ENCODE measurements at regions not wholly inside any gene's neighbourhood (a gene's known extent, or its start where the extent isn't known, plus 50 kb on each side); places are given as distances from the start of the nearest gene placed in this dataset.
"Not testable (repeated sequence)": the region's sequence is repeated elsewhere in the genome, so short reads cannot be mapped to it uniquely, and the experiment has no call there.

DNA sequence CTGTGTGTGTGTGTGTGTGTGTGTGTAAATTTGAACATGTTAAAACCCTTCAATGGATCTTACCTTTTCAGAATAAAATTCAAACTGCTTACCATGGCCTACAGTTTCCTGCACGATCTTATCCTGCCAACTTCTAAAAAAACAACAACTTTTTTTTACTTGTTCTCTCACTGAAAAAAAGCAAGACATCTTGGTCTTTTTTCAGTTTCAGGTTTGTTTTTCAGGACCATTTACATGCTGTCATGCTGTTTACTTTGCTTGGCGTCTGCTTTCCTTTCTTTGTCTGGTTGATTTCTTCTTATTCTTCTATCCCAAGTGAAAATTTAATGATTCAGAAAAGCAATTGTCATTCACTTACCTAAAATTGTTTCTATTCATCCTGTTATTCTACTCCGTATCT, 286.3 kb upstream of the TMEFF2 start:
- DNase-seq (ENCODE audit: low read depth in 2 of 2), result no peak

DNA sequence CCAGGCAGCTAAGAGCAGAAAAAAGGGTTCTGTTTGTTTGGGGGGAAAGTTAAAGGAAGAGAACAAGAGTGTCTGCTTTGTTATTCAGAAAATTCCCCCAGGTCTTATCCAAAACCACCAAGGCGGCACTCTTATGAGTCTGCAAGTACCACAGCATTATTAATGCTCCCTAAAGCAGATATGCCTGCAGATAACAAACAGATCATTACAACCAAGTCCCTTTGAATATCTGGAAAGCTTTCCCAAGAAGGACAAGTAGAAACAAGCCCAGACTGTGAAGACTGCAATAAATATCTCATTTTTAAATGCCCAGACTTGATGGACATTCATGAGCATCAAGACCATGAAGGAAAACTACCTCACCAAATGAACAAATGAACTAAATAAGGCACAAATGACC, 278.6 kb upstream of the TMEFF2 start:
- DNase-seq (ENCODE audit: low read depth in 2 of 2), result no peak

DNA sequence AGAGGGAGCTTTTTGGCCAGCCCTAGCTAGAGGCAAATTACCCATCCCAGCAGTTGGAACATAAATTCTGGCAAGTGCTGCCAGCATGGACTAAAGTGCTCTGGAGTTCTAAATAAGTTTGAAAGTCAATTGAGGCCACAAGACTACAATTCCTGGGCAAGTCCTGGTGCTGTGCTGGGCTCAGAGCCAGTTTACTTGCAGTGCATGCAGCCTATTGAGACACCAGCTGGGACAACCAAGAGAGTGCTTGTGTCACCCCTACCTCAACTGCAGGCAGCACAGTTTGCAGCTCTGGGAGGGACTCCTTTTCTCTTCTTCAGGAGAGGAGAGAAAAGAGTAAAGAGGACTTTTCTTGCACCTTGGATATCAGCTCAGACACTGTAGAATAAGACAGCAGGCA, 277.2 kb upstream of the TMEFF2 start:
- DNase-seq (ENCODE audit: low read depth in 2 of 2), result no peak

DNA sequence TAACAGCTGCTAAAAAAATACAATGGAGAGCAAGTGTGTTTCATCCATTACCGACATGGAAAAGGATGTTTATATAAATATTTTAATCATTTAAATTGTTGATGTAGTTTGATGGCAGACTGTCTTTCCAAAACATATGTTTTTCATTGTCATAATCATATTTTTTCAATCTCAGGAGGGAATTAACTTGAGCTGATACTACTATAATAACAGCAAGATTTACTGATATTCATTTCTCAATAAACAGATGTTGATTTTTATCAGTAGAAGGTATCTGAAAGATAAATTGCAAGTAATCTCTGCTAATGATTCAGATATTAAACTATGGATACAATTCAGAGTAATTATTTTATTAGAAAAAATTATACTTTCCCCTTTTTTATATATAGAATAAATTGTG, 274.9 kb upstream of the TMEFF2 start:
- DNase-seq (ENCODE audit: low read depth in 2 of 2), result no peak

DNA sequence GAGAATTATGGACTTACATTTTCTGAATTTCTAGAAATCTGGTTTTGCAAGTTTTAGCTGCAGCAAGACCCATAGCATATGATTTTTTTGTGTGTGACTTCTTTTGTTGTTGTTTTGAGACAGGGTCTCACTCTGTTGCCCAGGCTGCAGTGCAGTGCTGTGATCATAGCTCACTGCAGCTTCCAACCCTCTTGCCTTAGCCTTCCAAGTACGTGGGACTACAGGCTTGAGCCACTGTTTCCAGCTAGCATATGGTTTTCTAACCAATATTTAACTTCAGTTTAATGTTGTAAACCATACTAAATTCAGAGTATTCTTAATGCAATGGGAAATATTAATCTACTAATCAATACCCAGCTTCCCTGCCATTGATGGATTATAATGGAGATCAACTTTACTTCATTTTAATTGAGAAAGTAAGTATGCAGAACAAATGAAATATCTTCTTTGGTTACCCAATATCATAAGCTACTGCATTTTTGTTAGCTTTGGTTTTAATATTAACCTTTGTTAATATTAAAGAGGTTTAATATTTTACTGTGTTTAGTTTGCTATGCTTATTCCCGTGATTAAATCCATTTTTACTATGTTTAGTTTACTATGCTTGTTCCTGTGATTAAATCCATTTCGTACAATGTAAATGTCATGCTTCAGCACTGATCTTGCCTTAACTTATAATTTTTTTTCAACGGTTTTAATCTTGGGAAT, 273.4 kb upstream of the TMEFF2 start:
- DNase-seq (ENCODE audit: low read depth in 2 of 2), result no peak

DNA sequence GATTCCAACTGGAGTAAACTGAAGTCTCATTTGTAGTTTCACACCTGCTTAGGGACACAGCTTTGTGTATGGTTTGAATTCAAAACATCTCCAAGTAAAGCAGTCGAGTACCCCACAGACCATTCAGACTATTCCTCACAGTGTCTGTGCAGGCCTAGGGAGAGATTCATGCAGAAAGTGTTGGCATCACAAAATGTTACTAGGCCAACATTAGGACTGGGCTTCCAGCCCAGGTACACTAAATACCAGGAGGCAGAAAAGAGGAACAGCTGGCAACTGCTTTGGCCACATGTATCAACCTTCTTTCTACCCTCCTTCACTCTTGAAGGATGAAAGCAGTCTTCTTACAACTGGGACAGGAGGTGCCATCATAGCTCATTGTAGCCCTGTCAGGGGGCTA, 270.4 kb upstream of the TMEFF2 start:
- no peak for DNase-seq (ENCODE audit: low read depth in 2 of 2)

DNA sequence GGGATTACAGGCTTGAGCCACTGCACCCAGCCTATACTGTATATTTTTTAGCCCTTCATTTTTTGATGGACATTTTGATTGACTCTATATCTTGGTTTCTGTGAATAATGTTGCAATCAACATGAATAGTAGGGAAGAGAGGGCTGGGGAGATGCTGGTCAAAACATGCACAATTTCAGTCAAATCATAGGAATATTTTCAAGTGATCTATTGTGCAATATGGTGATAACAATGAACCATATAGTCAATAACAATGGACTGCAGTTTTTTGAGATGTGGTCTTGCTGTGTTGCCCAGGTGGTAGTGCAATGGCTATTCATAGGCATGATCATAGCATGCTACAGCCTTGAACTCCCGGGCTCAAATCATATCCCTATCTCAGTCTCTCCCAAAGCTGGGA, 264.7 kb upstream of the TMEFF2 start:
- no peak for DNase-seq (ENCODE audit: low read depth in 2 of 2)

DNA sequence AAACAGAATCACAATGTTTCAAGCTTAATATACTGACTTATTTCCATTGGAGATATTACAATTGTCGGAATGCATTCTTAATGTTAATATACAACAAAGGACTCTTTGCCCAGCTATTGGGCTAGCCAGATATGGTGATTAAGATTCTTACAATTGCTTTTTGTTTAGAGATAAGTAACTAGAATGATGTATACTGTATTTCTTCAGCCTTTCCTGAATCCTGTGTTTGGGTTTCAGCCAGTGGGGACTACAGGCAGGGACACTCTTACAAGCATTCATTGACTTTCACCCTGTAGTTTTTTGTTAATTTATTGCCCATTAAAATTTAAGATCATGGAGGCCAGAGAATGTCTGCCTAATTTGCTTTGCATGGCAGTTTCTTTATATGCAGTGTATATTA, 254.1 kb upstream of the TMEFF2 start:
- no peak for DNase-seq (ENCODE audit: low read depth in 2 of 2)

DNA sequence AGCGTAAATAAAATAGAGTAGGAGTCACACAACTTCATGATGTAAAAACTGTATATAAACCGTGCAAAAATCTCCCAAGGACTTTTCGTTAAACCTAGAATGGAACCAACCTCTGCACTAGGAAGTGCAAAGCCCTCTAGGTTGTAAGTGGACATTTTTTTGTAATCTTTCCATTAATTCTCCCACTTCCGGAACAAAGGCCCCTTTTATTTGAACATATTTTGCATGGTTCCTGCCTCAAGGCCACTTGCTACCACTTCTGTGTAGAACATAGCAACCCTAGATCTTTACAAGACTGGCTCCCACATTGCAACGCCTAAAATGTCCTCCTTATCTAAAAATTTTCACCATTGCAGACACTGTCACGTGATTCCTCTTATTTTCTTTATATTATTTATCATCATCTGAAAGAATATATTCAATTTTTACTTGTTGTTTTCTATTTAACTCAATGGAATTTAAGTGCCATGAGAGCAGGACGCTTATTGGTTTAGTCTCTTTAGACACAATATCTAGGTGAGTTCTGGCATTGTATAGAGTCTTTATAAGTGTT, 249.6 kb upstream of the TMEFF2 start:
- DNase-seq (ENCODE audit: low read depth in 2 of 2), result no peak

DNA sequence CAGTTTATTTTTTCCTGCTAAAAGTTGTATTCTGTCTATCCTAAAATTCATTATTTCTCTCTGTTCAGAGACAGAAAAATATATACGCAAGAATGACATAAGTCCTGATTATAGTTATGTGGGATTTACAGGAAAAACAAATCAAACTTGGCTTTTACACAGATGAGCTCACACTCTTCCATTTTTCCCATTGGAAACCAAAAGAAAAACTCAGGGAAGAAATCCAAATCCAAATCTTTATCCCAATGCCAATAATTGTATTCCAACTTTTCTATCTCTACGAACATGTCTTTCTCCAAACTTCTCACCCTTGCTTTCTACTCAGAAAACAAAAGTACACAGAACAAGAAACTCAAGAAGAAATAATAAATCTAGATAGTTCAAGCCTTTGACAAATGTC, 249.1 kb upstream of the TMEFF2 start:
- no peak for DNase-seq (ENCODE audit: low read depth in 2 of 2)

DNA sequence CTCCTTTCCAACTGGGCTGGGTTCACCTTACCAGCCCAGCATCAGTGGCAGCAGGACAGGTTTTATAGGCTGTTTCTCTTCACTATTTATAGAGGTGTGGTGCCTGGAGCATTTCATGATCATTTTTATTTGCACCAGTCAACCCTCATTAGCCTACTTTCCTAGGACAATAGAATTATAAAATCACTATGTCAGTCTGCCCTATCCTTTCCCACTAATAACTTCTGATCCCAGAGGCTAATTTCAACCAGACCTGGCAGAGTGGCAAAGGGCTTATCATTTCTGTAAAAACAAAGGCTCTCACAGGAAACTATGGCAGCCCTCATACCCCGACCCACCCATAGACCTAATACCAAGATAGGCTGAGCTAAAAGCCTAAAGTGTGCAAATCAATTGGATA, 243.5 kb upstream of the TMEFF2 start:
- no peak for DNase-seq (ENCODE audit: low read depth in 2 of 2)

DNA sequence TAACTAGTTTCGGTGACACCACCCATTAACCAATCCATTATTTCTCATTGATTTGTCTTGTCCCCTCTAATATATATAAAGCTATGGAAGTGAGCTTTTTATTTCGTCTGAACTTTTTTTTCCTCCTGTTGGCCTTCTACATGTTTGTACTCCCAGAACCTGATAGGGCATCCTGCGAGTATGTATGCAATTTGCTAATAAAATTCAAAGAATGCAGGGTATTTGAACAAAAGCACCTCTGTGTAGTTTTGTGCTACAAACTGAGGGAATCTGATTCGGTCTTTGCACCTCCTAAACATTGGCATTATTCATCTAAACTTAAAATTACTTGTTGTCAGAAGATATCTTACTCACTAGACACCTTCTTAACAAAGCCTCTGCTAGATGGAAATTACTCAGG, 242.9 kb upstream of the TMEFF2 start:
- no peak for DNase-seq (ENCODE audit: low read depth in 2 of 2)

DNA sequence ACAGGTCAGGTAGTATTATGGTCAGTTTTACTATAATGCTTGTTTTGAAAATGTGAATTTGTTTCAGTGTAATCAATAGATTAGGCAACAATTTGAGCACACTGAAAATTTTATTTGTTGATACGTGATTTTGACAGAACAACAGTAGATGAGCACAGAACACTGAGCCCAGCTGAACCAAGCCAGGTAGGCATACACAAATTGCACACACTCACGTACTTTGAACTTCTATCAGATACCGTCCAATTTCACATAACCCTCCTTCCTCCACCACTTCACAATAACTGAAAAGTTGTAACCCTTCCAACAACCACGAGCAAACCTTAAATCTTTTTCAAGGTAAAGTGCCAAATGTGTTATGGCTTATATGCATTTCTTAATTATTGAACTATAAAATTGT, 229.5 kb upstream of the TMEFF2 start:
- no peak for DNase-seq (ENCODE audit: low read depth in 2 of 2)

DNA sequence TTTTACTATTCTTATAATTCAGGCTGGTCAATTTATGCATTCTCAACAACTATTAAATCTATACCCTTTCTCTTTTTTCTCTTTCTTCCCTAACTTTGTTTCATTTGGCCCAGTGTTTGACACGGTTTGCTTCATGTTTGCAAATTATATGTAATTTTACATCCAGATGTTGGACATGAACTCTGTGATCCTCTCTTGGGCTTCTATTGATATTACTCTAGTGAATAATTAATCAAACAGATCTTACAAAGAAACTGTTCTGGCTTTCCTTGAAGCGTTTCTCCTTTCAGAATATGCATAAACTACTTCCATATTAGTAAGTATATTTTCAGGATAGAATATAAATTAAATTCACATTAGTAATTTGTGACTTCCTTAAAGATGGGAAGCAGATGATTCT, 225.1 kb upstream of the TMEFF2 start:
- no peak for DNase-seq (ENCODE audit: low read depth in 2 of 2)

DNA sequence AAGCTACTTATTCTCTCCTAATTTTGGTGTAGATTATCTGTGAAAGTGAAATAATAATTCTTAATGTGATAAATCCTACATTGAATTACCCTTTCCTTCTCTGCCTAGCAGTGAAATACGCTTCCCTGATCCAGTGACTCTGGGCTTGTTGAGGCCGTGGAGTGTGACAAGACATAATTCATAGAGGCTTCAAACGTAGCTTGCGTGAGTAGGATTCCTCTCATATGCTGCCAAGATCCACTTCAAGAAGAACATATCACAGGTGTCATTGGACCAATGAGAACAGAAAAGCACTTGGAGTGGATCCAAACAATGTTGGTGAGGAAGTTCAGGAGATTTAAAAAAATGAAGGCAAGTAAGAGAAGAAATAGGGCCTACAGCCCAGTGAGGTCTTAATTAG, 221.3 kb upstream of the TMEFF2 start:
- no peak for DNase-seq (ENCODE audit: low read depth in 2 of 2)

DNA sequence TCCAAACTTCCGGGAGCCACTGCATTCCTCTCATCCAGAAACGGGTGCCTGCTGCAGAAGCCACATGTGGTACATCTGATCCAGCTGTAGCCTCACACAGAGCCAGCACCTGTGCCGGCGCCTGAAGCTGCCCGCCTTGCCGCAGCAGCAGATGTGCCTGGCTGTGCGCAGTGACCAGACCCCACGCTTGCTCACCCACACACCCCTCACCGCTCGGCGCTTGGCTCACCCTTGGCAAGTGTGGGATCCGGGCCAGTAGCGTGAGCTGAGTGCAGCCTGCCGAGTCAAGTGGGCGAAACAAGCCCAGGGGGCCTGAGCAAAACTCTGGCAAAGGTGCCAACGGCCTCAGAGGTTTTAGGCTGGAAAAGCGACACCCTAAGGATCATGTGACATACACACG, 220.1 kb upstream of the TMEFF2 start:
- no peak for DNase-seq (ENCODE audit: low read depth in 2 of 2)

DNA sequence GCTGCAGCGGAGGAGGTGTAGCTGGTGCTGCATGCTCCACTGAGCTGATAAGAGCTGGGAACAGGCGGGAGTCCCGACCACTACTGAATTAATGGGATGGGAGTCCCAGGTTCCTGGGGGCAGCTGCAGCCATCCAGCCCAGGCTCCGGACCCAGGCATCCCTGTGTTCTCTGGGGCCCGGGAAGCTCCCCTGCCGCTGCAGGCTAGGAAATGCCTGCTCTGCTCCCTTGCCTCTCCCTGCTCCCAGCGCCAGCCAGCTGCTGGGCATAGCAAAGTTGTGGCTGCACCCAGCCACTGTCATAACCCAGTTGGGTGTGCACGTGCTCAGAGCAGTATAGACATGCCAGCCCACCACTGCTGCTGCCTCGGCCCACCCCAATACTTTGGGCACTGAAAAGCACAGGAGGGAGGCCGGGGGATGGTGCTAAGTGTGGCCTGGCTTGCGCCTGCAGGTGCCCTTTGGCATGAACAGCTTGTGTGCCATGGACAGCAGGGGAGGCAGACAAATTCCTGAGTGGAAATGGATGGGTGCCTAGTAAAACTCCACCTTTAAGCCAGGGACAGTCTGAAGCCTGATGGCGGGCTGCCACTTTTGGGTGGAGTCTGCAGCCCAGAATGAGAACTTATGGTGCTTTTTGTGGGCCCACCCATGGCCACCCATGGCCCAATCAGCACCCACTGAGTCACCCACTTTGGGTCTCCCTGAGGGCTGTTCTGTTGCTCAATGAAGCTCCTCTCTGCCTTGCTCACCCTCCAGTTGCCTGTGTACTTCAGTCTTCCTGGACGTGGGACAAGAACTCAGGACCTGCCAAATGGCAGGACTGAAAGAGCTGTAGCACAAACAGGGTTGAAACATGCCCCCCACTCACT, 219.3 kb upstream of the TMEFF2 start:
- DNase-seq (ENCODE audit: low read depth in 2 of 2), result no peak

DNA sequence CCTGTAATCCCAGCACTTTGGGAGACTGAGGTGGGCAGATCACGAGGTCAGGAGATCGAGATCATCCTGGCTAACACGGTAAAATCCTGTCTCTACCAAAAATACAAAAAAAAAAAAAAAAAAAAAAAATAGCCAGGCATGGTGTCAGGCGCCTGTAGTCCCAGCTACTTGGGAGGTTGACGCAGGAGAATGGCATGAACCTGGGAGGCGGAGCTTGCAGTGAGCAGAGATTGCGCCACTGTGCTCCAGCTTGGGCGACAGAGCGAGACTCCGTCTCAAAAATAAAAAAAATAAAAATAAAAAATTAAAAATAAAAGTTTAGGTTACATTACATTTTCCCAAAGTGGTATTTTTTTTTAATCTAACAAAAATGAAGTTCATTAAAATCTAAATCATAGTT, 218.1 kb upstream of the TMEFF2 start:
- not testable (repeated sequence) for DNase-seq (ENCODE audit: low read depth in 2 of 2)

DNA sequence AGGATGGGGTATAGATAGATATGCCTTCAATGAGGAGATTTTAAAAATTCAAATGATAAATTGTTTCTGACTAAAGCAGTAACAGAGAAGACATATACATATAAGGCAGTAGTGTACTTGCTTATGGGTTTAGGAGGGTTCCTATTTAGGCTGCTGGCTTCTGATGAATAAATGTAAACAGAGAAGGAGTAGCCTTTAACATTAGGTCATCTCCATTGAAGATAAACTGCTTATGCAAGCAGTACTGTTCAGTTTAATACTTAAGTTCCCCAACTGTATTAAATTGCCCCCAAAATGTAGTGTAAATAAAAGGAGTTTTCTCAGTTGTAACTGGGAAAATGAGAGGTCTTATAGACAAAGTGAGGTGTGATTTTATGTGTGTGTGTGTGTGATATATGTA, 217.7 kb upstream of the TMEFF2 start:
- DNase-seq (ENCODE audit: low read depth in 2 of 2), result no peak

DNA sequence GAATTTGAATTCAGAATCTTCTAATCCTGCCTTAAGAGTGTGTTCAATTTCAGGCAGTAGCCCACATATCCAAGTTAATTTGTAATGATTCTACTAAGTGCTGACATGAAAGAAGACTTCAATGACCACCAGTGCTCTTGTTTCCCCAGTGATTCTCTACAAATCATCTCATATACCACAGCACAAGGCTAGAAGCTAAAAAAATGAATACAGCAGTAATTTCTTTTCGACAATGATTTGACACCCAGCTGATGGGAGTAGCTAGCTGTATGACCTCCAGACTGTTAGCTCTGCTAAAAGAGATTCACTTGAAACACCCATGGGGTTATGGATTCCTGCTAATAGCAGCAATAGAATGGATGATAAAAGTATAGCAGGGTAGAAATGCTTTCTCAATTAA, 217.0 kb upstream of the TMEFF2 start:
- no peak for DNase-seq (ENCODE audit: low read depth in 2 of 2)

DNA sequence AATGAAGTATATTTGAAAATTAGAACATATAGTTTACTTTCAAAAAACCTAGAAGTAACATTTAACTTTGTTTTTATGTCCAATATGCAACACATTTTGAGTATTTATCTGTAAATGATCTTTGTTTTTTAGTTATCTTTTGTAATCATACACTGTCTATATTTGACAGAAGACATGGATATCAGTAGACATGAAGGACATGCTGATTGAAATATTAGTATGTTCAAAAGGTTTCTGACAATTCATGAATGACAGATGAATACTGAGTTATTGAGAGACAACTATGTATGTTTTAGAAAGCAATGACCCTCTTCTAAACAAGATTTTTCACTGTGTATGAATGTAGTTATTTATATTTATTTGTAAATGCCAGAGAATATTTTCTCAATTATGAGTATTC, 215.6 kb upstream of the TMEFF2 start:
- no peak for DNase-seq (ENCODE audit: low read depth in 2 of 2)

DNA sequence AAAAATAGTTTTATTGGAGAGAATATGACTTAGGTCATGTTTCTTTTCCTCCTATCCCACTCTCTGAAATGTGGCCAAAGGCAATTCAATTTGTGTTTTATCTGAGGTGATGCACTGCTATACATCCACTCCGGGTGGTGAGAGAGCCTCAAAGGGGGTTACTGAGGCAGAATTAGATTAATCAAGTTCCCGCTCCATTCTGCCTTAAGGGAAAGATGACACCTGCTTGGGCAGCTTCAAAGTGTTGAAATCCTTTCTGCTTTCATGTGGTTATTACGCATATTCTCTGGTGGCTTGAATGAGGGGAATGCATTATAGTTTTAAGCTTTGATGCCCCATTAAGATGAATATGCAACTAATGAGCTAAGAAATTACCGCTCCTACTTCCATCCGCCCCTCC, 213.0 kb upstream of the TMEFF2 start:
- no peak for DNase-seq (ENCODE audit: low read depth in 2 of 2)

DNA sequence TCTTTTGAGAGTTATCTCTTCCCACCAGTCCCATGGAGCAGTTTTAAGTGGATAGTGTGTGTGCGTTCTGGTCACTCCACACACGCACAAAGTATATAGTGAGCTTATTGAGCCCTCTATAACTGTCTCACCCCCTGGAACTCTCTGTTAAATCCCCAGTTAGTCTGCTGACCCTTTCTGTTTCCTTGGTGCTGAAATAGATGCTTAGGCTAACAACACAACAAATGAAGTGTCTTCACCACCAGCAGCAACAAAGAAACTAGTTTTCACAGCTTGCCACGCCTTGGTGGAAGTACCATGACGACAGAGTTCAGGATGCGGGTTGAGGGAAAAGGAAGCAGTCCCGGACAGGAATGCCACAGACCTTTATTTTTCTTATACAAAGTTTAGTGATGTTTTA, 203.5 kb upstream of the TMEFF2 start:
- DNase-seq (ENCODE audit: low read depth in 2 of 2), result no peak

Measured in stimulated activated CD8-positive, alpha-beta memory T cell treated with anti-CD3 and anti-CD28 coated beads, Interleukin-2, amount 100 ng/mL, for 1 hour (primary cell).